ENCODE measurements at regions not wholly inside any gene's neighbourhood (a gene's known extent, or its start where the extent isn't known, plus 50 kb on each side); places are given as distances from the start of the nearest gene placed in this dataset.

DNA sequence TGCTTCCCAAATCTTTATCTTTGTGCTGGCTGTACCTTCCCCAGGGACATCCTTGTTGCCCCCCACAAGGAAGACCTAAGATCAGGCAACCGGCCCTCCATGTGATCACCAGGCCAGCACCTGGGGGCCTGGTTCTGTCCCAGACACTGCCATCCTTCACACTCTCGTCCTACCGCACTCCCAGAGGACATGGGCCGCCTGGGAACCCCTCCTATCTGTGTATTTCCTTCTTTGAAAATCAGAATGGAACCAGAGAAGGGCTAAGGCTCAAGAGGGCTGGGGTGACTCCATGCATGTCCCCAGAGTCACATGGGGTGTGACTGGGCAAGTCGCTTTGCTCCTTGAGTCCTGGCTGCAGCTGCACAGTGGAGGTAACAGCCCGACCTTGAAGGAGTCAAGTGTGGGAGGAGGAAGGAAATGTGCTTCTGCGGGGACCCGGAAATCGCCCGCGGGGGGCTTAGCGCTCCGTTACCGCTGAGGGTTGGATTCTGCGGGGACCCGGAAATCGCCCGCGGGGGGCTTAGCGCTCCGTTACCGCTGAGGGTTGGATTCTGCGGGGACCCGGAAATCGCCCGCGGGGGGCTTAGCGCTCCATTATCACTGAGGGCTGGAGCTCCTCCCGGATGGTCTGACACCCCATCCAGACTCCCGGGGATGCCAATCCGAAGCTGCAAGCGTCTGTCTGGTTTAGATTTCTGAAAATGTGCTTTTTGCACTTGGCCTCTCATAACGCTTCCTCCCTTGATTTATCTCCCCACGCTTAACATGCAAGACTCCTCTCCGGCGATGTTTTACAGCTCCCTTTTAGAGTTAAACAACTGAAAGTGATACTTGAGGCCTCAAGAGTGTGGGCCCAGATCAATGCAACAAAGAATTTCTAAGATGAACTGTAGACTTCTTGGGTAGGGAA lies 278.9 kb downstream of the NPHP4 start:
- intact Hi-C loops (cut with DNase I), result no loop called here
- TF ChIP-seq POLR2AphosphoS5 (IDR thresholded peaks at IDR 0.05), result no peak
- TF ChIP-seq, protein P1, sequence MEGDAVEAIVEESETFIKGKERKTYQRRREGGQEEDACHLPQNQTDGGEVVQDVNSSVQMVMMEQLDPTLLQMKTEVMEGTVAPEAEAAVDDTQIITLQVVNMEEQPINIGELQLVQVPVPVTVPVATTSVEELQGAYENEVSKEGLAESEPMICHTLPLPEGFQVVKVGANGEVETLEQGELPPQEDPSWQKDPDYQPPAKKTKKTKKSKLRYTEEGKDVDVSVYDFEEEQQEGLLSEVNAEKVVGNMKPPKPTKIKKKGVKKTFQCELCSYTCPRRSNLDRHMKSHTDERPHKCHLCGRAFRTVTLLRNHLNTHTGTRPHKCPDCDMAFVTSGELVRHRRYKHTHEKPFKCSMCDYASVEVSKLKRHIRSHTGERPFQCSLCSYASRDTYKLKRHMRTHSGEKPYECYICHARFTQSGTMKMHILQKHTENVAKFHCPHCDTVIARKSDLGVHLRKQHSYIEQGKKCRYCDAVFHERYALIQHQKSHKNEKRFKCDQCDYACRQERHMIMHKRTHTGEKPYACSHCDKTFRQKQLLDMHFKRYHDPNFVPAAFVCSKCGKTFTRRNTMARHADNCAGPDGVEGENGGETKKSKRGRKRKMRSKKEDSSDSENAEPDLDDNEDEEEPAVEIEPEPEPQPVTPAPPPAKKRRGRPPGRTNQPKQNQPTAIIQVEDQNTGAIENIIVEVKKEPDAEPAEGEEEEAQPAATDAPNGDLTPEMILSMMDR (IDR thresholded peaks at IDR 0.05), result no peak
- no peak for TF ChIP-seq POLR2A (IDR thresholded peaks at IDR 0.05)
- H3K4me3 ChIP-seq, result no peak overlapping the region

DNA sequence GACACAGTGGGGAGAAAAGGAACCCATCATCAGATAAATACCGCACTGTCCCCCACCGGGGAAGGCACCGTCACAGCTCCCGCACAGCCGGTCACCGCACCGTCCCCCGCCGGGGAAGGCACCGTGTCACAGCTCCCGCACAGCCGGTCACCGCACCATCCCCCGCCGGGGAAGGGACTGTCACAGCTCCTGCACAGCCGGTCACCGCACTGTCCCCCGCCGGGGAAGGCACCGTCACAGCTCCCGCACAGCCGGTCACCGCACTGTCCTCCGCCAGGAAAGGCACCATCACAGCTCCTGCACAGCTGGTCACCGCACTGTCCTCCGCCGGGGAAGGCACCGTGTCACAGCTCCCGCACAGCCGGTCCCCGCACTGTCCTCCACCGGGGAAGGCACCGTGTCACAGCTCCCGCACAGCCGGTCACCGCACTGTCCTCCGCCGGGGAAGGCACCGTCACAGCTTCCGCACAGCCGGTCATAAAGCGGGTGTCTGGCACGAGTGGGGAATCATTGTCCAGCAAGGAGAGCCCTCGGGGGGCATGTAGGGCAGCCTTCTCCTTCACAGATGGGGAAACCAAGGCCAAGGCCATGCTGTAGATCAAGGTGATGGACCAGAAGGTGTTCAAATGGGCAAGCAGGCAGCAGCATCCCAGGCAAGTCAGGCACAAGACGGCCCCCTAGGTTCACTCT lies 280.1 kb downstream of the NPHP4 start:
- intact Hi-C loops (cut with DNase I), result no loop called here
- DNase-seq (ENCODE audit: low spot score), result no peak
- H3K9me3 ChIP-seq, result no peaks in the 10 kb centered on the region
- no peak overlapping the region for H3K4me3 ChIP-seq
- H3K36me3 ChIP-seq, result no peaks in the 10 kb centered on the region
- WGBS, result 88% methylated on average over 39 of the region's 45 CpGs
- no peaks in the 10 kb centered on the region for H3K27me3 ChIP-seq (replicated peaks; ENCODE audit: insufficient read depth)
- no peaks in the 10 kb centered on the region for H3K4me1 ChIP-seq (replicated peaks)
- TF ChIP-seq POLR2A (IDR thresholded peaks at IDR 0.05) (no peak), POLR2AphosphoS5 (IDR thresholded peaks at IDR 0.05) (no peak)
- TF ChIP-seq, protein P1 (IDR thresholded peaks at IDR 0.05), result no peak
- no peak overlapping the region for H3K27ac ChIP-seq

More for the DNA sequence above, 278.9 kb downstream of the NPHP4 start:
- no peaks in the 10 kb centered on the region for H3K4me1 ChIP-seq (replicated peaks)
- no peaks in the 10 kb centered on the region for H3K27me3 ChIP-seq (replicated peaks; ENCODE audit: insufficient read depth)
- H3K27ac ChIP-seq, result no peak overlapping the region
- no peak for DNase-seq (ENCODE audit: low spot score)
- H3K36me3 ChIP-seq, result no peaks in the 10 kb centered on the region
- H3K9me3 ChIP-seq, result no peaks in the 10 kb centered on the region
- WGBS, result 95% methylated on average over 36 of the region's 36 CpGs

DNA sequence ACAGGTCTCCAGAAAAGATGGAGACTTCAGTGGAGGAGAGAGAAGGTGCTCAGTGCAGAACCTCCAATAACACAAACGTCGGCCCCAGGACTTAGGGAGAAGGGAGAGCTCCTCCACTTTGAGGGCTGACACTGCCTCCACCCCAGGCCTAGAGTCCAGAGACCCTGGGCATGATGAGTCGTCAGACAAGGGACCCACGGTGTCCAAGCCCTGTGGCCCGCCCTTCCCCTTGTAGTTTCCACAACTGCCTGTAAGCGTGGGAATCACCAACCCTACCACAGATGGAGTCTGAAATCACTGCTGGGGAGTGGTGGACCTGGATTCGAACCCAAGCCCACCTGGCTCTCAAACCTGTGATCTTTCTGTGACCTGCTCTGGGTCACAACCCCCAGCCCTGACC lies 281.1 kb downstream of the NPHP4 start:
- H3K27ac ChIP-seq, result no peak overlapping the region
- intact Hi-C loops (cut with DNase I), result no loop called here
- H3K4me1 ChIP-seq (replicated peaks), result no peaks in the 10 kb centered on the region
- no peak for DNase-seq (ENCODE audit: low spot score)
- WGBS, result 88% methylated on average over 7 of the region's 7 CpGs
- TF ChIP-seq POLR2AphosphoS5 (IDR thresholded peaks at IDR 0.05), result no peak
- TF ChIP-seq POLR2A (IDR thresholded peaks at IDR 0.05), result no peak
- H3K4me3 ChIP-seq, result no peak overlapping the region
- H3K36me3 ChIP-seq, result no peaks in the 10 kb centered on the region
- H3K9me3 ChIP-seq, result no peaks in the 10 kb centered on the region
- H3K27me3 ChIP-seq (replicated peaks; ENCODE audit: insufficient read depth), result no peaks in the 10 kb centered on the region

DNA sequence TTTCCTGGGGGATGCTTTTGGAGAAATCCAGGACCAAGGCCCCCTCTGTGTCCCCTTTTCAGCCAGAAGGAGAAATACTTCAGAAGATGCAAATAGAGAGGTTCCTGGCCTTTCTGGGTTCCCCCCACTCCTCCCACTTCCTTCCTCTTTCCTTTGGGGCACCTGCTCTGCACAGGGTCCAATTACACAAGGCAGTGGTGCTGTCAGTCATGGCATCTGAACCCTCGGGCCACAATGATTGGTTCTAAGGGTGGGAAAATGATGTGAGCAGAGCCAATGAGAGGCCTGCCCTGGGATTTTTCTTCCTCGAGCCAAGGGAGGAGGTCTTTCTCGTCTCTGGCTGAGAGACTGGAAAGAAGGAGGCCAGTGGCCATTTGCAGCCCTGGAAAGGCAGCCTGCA lies 282.2 kb downstream of the NPHP4 start:
- no peak for DNase-seq (ENCODE audit: low spot score)
- H3K9me3 ChIP-seq, result no peaks in the 10 kb centered on the region
- TF ChIP-seq, protein P1 (IDR thresholded peaks at IDR 0.05), result no peak
- TF ChIP-seq POLR2AphosphoS5 (IDR thresholded peaks at IDR 0.05), result no peak
- TF ChIP-seq POLR2A (IDR thresholded peaks at IDR 0.05), result no peak
- WGBS, result 75% methylated on average over 3 of the region's 3 CpGs
- H3K36me3 ChIP-seq, result no peaks in the 10 kb centered on the region
- no peak overlapping the region for H3K27ac ChIP-seq
- H3K27me3 ChIP-seq (replicated peaks; ENCODE audit: insufficient read depth), result no peaks in the 10 kb centered on the region
- H3K4me3 ChIP-seq, result no peak overlapping the region
- intact Hi-C loops (cut with DNase I), result no loop called here
- H3K4me1 ChIP-seq (replicated peaks), result no peaks in the 10 kb centered on the region

DNA sequence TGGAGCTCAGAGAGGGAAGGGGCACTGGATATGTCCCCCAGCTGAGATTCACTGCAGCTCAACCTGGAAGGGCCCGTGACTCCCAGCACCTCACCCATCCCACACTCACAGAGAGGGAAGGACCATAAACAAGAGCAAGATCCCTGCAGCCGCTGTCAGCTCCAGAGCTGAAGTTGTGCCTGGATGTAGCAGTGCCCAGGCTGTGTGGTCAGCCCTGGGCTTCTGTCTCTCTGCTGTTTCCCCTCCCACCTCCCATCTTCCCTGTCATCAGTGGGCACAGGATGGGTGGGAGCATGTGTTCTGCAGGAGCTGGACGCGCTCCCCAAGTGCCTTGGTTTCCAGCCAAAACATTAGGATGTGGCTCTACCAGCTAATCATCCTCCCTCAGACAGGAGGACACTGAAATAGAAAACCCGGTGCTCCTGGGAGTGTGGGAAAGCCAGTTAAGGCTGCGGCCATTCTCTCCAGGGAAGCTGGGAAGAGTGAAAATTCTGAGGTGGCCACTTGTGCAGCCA lies 282.7 kb downstream of the NPHP4 start:
- WGBS, result 31% methylated on average over 6 of the region's 6 CpGs
- H3K4me1 ChIP-seq (replicated peaks), result no peaks in the 10 kb centered on the region
- no peaks in the 10 kb centered on the region for H3K27me3 ChIP-seq (replicated peaks; ENCODE audit: insufficient read depth)
- no peak for DNase-seq (ENCODE audit: low spot score)
- H3K9me3 ChIP-seq, result no peaks in the 10 kb centered on the region
- H3K27ac ChIP-seq, result no peak overlapping the region
- intact Hi-C loops (cut with DNase I), result no loop called here
- TF ChIP-seq POLR2A (IDR thresholded peaks at IDR 0.05) (no peak), POLR2AphosphoS5 (IDR thresholded peaks at IDR 0.05) (no peak)
- TF ChIP-seq, protein P1 (IDR thresholded peaks at IDR 0.05), result no peak
- no peaks in the 10 kb centered on the region for H3K36me3 ChIP-seq
- H3K4me3 ChIP-seq, result no peak overlapping the region

Measured in prostate gland (tissue), 2 donors.